RWPE1 (cell line): ENCODE measurements at regions not wholly inside any gene's neighbourhood (a gene's known extent, or its start where the extent isn't known, plus 50 kb on each side); places are given as distances from the start of the nearest gene placed in this dataset.
A peak's percentile ranks its signal among the peaks of the same experiment; 100 is the strongest.

Source experiments
- CTCF ChIA-PET: fragments of 350-600 bp; sonication (Branson Sonifier 250); formaldehyde crosslinking; extraction: SDS; loops from one replicate; lab custom pipeline; 2021; lab: Yijun Ruan, JAX
- POLR2A ChIA-PET: fragments of 400-600 bp; formaldehyde crosslinking; extraction: SDS; loops from one replicate; lab custom pipeline; 2020; ENCODE audit warnings: antibody characterized with exemption; ENCODE audit not compliant: low non-redundant PET; lab: Yijun Ruan, JAX
- DNase-seq: peaks from one replicate; pipeline ENCODE4 v3.0.0; 2012; ENCODE audit warnings: low spot score
- H3K27ac ChIP-seq: fragments of 450-650 bp; 2 replicates; pipeline ENCODE4 v1.5.1; 2017
- TF ChIP-seq, protein P1 (sequence below): fragments of 450-650 bp; conservative IDR thresholded peaks from 2 replicates; pipeline ENCODE4 v1.5.1; 2017; ENCODE audit warnings: low read depth, mild to moderate bottlenecking

DNA sequence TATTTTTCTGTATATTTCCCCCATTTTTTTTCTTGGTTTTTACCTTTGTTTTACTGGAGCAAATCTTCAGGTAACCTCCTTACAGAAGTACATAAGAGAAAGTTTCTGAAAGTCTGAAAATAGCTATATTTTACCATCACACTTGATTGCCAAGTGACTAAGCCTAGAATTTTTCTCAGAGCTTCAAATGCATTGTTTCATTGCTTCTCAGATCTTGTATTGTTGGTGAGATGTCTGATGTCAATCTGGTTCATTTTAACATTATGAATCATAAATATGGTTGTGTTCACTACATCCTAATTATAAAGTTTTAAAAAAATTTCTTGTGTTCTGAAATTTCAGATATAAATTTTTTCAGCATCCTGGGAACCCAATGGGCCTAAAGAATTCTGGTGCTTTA lies 228.2 kb downstream of the AHR start:
- CTCF ChIA-PET, result no interaction called here
- no peak overlapping the region for H3K27ac ChIP-seq
- DNase-seq, result no peak
- POLR2A ChIA-PET, result no interaction called here
- TF ChIP-seq, protein P1, sequence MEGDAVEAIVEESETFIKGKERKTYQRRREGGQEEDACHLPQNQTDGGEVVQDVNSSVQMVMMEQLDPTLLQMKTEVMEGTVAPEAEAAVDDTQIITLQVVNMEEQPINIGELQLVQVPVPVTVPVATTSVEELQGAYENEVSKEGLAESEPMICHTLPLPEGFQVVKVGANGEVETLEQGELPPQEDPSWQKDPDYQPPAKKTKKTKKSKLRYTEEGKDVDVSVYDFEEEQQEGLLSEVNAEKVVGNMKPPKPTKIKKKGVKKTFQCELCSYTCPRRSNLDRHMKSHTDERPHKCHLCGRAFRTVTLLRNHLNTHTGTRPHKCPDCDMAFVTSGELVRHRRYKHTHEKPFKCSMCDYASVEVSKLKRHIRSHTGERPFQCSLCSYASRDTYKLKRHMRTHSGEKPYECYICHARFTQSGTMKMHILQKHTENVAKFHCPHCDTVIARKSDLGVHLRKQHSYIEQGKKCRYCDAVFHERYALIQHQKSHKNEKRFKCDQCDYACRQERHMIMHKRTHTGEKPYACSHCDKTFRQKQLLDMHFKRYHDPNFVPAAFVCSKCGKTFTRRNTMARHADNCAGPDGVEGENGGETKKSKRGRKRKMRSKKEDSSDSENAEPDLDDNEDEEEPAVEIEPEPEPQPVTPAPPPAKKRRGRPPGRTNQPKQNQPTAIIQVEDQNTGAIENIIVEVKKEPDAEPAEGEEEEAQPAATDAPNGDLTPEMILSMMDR, result no peak

DNA sequence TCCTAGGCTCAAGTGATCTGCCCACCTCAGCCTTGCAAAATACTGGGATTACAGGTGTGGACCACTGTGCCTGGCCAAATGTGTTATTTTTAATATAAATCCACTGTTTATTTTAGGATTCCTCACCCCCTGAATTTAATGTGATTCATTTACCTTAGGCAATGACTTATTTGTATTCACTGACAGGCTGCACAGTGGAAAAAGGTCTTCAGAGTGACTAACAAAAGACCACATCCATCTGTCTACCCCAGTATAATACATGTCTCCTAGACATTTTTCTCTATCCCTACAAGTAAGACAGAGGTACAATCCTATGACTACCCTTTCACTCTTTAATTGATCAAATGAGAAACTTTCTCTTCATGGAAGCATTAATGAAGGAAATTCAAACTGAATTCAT lies 230.2 kb downstream of the AHR start:
- DNase-seq, result no peak
- POLR2A ChIA-PET, result no interaction called here
- CTCF ChIA-PET, result no interaction called here
- no peak overlapping the region for H3K27ac ChIP-seq
- TF ChIP-seq, protein P1, result no peak

DNA sequence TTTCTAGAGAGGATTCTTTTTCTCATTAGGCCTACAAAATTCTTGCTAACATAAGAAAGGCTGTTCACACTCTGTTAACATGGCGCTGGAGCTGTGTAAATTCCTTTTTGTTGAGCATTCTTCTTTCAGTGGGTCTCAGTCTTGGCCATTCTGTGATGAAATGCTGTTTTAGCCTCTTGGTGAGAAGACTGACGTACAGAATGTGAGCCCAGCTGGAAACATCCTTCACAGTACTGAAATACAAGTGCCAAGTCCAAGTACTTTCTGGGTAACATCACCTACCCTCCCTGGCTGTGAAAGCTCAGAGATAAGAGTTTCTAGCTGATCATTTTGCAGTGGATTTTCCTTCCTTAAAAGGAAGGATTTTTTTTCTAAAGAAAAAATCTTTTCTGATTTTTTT lies 231.8 kb downstream of the AHR start:
- POLR2A ChIA-PET, result no interaction called here
- H3K27ac ChIP-seq, result no peak overlapping the region
- CTCF ChIA-PET, result no interaction called here

DNA sequence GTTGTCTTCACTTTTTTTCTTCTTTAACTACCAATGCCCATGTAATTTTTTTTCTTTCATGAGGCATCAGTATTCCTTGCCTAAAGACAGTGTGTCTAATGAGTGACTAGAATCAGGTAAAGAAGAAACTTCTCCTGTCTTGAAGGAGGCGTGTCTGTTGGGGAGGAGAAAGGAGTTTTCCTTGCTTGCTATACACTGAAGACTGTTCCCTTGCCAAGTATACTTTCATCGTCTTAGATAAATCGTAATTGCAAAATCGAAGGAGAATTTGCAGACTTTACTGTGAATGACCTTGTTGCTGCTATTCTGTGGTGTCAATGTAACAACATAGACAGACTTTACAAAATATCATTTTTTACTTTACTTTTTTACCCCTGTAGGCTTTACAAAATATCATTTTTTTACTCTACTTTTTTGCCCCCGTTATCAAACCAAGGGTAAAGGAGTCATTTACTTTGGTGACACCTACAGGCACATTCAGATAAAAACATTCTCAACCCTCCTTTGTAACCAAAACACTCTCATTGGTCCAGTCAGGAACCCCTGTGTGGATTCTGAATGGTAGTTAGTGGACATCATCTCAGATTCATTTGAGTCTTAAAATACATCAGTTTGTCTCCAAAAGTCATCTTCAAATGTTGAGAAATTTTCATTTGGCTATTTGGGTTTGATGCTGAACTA lies 232.4 kb downstream of the AHR start:
- DNase-seq, result peak; percentile 29
- ChIA-PET POLR2A (no interaction called here), CTCF (no interaction called here)
- TF ChIP-seq, protein P1, result no peak
- no peak overlapping the region for H3K27ac ChIP-seq

More for the DNA sequence above, 231.8 kb downstream of the AHR start:
- no peak for DNase-seq
- TF ChIP-seq, protein P1, result no peak

DNA sequence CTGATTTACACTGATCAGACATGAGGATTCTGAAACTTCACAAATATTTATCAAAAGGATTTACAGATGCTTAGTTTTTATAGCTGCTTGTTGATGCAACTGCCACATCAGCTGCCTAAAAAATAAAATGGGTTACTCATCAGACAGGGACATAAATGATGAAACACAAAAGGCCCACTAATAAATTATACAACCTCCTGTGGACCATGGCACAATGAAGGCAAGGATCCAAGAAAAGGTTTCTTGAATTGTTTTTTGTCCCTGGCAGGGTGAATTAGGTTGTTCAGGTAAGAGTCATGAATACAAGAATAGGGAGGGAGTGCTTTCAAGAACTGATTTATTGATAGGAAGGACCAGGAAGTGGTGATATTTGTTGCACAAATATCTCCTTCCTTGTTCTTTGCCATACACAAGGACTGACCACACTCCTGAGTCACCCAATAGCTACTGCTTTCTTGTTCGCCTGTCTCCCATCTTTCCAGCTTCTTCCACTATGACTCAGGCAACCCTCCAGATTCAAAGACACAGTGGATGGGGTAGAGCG lies 234.5 kb downstream of the AHR start:
- ChIA-PET CTCF (interaction anchor here (0.6 to 1.0 kb wide), 3 partner anchors 21 to 625 kb away, joined by 3 to 5 read pairs (median 4); no protein-coding TSS in a partner anchor), POLR2A (no interaction called here)
- H3K27ac ChIP-seq, result no peak overlapping the region
- DNase-seq, result peak; percentile 71
- TF ChIP-seq, protein P1, result no peak

DNA sequence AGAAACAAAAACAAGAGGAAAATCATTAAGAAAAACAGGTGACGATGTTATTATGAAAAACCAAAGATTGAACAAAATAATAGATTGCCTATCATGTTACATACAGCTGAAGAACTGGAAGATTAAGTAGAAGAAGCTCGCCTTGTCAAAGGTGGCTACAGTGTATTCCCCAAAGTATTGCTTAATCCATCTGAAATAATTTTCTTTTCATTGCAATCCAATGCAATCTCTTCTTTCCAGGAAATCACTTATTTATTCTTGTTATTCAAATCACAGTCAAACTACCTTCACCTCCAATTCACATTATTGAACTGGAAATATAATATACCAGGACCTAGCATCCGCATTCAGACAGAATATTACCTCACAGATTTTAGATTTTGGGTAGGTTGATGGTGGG lies 235.9 kb downstream of the AHR start:
- no peak for DNase-seq
- H3K27ac ChIP-seq, result no peak overlapping the region
- TF ChIP-seq, protein P1, result no peak
- POLR2A ChIA-PET, result no interaction called here
- CTCF ChIA-PET, result no interaction called here
